GM19043 (cell line): ENCODE measurements at regions not wholly inside any gene's neighbourhood (a gene's known extent, or its start where the extent isn't known, plus 50 kb on each side); places are given as distances from the start of the nearest gene placed in this dataset.
A peak's percentile ranks its signal among the peaks of the same experiment; 100 is the strongest.
"Not testable (repeated sequence)": the region's sequence is repeated elsewhere in the genome, so short reads cannot be mapped to it uniquely, and the experiment has no call there.

Source experiments
- ATAC-seq: cut with Tn5 transposase; IDR thresholded peaks from one replicate; pipeline ENCODE4 v1.9.1; 2021; ENCODE audit warnings: low read depth; ENCODE audit not compliant: unreplicated experiment

DNA sequence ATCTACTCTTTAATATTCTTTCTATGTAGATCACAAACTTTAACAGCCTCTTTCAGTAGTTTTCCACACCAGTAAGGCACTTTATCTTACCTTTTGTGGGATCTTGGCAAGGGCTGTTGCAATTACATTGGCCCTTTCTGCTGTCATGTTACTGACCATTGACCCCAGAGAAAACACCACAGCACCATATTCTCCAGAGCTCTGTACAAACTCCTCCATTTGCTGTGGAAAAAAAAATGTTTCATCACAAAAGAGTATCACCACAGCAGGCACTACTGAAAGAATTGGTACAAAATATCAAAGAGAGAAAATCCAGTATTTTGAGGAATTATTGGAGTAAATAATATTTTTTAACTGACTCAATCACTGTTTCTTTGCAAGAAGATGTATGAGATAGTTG is 62.3 kb upstream of the UGT2A3 start:
- not testable (repeated sequence) for ATAC-seq

DNA sequence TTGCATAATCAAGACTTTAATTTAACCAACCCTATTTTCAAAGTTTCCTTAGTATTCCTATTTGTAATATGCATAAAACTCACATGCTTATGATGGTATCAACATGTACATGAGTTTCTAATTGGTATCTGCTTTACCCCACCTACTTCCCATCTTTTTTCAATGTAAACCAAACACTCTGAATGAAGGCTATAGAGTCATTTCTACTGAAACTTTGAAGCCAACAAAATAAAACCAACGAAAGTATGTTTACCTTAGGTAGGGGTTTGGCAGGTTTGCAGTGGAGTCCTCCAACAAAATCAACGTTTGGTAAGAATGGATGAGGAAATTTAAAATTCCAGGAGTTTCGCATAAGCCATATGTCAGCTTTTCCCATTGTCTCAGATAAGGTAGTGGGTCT is 66.4 kb upstream of the UGT2A3 start:
- not testable (repeated sequence) for ATAC-seq

DNA sequence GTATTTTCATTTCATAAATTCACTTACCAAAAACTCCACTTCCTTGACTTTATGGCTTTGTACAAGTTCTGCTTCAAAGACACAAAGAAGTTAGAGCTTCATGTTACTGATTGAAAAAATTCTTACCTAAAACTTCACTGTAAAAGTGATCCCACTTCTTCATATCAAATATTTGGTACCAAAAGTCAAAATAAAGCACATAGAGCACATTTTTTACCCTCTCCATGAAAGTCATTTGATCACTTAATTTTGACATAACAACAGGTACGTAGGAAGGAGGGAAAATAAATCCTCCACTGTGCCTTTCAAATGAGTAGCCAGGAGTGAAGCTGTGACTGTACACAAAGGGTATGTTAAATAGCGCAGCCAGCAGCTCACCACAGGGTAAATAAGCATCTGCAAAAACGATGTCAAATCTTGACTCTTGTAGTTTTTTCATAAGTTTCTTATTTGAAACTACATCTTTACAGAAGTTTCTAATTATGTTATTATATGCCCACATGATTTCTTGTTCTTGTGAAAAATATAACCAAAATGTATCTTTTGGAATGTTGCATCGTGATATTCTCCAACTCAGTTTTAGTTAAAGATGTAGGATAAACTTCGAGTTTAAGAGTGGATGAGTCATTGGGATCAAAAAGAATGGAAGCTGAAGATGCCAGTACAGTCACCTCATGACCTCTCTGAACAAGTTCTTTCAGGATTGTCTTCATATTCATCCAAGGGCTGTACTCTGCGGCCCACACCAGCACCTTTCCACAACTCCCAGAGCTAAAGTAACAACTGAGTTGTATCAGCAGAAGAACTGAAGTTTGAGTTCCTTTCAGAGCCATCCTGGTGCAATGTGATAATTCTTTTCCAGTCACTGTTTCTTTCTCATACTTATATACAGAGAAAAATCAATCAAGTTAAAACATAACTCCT is 68.2 kb upstream of the UGT2A3 start:
- ATAC-seq, result not testable (repeated sequence)

DNA sequence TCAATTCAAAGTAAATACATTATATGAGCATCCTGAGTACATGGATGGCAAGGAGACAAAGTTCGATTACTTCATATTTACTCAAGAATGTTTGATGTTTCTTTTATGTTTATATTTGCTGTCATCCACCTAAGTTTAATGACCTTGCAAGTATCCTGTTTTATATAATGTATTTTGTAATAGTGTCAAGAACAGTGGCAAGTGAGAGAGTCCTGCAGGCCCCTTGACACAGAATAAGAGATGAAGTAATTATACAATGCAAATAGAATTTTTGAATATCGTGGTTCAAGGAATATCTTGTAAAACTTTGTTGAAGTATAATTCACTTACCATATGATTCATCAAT is 68.8 kb upstream of the UGT2A3 start:
- not testable (repeated sequence) for ATAC-seq

DNA sequence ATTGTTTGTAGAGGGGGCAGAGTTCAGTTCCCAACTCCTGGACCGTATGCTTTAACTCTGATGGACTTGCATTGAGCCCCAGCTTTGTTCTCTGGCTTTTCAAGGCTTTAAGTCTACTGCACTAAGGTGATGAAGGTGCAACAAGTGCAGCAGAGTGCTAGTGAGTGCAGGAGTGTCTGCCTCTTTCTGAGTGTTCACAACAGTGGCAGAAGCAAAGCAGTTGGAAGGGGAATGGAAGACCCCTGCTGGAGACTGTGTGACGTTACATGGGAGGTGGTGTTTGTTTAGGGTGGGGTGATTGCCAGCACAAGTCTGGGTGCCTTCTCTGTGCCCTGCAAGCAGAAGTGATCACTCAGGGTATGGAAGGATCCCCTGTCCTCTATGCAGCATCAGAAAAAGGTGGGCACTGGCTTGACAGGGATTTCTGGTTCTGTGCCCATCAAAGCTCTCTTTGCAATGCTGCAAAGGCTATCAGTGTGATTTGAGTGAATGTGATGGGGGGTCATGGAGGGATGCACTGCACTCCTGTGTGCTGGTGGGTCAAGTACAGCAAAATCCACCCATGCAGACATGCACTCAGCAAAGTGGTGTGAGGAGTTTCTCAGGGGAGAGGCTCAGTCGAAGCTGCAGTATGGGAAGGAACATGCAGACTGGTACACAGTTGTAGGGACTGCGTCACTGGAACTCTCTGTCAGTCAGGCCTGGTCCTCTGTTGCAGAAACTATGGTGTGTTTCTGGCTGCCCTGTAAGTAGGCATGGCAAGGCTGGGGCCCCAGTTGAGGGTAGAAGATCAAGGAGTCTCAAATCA is 70.9 kb upstream of the UGT2B7 start:
- ATAC-seq, result peak; percentile 69

DNA sequence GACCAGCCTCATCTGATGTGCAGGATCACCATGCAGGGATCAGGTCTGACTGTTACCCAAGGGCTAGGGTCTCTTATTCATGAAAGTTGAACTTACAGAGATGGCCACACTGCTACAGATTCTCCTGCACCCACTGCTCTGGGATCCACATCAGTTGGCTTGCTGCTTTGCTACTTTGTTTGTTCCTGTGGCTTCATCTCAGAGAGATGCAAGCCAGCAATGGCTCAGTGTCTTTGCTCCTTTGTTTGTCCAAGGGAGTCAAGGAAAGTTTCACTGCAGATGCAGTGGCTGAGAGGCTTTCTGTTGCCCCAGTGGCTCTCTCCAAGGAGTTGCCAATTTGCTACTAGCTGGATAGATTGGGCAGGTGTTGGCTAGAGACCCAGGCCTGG is 70.3 kb upstream of the UGT2B7 start:
- no peak for ATAC-seq

DNA sequence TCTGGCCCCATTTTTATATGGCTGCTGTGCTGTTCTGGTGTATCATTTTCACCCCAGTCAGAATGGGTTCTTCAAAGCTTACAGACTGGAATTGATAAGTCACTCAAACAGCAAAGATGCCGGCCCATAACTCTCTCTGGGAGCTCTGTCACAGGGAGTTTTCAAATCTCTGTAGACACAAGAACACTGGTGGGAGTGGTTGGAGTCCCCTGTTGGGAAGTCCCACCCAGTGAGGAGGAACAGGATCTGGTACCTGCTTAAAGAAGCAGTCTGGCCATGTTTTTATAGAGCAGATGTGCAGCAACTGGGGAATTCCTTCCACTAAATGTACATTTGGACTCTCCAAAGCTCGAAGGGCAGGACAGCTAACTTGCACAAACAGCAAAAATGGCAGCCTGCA is 69.3 kb upstream of the UGT2B7 start:
- no peak for ATAC-seq

DNA sequence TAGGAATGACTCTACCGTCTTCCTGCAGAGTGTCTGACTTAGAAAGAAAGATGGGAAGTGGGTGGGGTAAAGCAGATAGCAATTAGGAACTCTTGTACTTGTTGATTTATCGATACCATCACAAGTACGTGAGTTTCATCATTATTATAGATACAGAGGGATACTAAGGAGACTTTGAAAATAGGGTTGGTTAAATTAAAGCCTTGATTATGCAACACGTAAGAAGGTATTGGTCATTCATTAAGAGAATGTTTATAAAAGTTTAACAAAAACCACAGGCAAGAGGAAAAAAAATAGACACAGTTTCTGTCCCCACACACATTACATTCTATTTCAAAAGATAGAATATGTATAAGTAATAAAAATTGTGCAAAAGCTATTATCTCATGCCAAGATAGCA is 65.9 kb upstream of the UGT2B7 start:
- ATAC-seq, result no peak

DNA sequence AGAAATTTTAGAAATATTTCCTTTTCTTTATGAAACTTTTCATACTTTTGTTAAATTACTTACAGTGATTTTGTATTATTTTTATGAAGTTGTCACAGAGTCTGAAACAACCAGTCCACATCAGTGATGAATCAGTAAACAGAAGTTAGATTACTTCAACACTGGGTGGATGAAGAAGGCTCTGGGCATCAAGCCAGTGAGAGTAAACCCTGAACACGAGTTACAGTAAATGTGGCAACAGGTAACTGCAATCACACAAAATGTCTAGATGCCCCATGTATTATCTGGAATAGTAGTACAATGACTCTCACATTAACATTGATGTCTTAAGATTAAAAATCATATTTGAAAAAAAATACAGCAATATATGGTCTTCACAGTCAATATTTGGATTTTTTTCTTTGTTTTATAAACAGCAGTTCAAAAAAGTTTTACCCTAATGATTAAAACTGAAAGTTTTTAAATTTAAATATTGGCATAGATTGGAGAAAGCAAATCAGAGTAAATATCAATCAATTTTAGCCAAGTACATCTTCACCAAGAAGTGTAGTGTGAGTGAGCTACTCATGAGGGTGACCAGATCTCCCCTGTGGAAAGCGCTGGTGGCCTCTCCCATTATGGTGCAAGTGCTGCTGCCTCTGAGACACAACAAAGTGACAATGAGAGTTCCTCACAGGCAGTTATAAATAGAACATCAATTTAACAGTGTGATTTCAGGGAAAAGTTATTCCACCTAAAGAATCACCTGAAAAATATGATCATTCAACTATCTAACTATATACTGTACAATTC is 63.2 kb upstream of the UGT2B7 start:
- ATAC-seq, result no peak

DNA sequence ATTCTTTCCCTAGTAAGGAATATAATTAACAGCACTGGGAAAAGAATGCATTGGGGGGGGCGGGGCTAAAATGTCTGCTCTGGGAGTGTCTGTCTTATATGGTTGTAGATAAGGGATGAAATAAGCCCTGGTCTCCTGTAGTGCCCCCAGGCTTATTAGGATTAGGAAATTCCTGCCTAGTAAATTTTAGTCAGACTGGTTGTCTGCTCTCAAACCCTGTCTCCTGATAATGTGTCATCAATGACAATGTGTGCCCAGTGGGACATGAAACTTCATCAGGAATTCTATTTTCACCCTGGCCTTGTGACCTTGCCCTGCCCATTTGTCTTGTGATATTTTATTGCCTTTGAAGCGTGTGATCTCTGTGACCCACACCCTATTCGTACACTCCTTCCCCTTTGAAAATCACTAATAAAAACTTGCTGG is 61.9 kb upstream of the UGT2B7 start:
- not testable (repeated sequence) for ATAC-seq

DNA sequence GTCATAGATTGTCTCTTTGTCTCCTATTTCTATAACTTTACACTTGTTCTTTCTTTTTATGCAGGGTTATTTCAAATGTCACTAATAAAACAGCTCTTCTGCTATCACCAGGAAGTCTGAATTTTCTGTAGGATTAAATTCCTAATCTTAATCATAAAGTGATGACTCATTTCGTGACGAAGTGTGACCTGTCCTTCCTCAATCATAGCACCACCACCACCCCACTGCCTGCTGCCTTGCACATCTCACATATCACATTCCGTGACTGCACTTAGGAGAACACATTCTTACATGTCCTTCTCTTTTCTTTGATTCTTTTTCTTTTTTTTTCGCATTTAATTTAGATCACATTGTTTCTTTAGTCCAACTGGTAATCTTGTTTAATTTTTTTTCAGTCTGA is 57.7 kb upstream of the UGT2B7 start:
- ATAC-seq, result no peak

DNA sequence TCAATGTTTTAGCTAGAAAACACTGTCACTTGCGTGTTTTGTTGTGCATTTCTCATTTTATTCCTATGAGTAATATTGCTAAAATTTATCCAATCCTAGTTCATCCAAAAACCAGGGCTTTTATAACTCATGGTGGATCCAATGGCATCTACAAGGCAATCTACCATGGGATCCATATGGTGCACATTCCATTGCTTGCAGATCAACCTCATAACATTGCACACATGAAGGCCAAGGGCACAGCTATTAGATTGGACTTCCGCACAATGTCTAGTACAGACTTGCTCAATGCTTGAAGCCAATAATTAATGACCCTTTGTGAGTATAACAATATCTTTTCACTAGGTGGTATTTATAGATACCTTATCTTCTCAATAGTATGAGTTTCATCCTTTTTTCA is 57.2 kb upstream of the UGT2B7 start:
- ATAC-seq, result no peak

DNA sequence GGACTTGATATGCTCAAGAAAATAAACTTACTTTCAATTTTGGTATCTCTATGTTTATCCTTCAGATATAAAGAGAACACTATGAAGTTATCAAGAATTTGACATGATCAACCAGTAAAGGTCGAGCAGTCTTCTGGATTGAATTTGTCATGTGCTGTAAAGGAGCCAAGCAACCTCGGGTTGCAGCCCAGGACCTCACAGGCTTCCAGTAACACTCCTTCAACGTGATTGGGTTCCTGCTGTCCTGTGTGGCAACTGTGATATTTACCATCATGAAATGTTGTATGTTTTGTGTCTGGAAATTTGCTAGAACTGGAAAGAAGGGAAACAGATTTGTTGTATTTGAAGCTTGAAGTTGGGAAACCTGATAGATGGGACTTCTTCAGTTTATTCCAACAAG is 52.0 kb upstream of the UGT2B7 start:
- ATAC-seq, result no peak
